Smooth muscle cell (in vitro differentiated cells): ENCODE measurements at regions not wholly inside any gene's neighbourhood (a gene's known extent, or its start where the extent isn't known, plus 50 kb on each side); places are given as distances from the start of the nearest gene placed in this dataset.

Experiments
- DNase-seq: peaks from one replicate; lab custom pipeline; 2025; ENCODE audit not compliant: unreplicated experiment; lab: John Stamatoyannopoulos, UW
- H2AFZ ChIP-seq: fragments of 200-600 bp; sonication (generic); 2 replicates; pipeline ENCODE4 v1.6.0; 2016; ENCODE audit warnings: antibody characterized with exemption, low read depth, mild to moderate bottlenecking
- H3F3A ChIP-seq: fragments of 200-600 bp; sonication (generic); 2 replicates; pipeline ENCODE4 v1.6.0; 2017; ENCODE audit warnings: antibody characterized with exemption, low read depth
- H3K27ac ChIP-seq: fragments of 200-600 bp; sonication (generic); 2 replicates; pipeline ENCODE4 v1.5.1; 2016; ENCODE audit warnings: low read depth, mild to moderate bottlenecking
- H3K27me3 ChIP-seq: fragments of 200-600 bp; sonication (generic); 2 replicates; pipeline ENCODE4 v1.6.1; 2016; ENCODE audit warnings: low read depth, mild to moderate bottlenecking
- H3K36me3 ChIP-seq: fragments of 200-600 bp; sonication (generic); 2 replicates; pipeline ENCODE4 v1.5.1; 2016; ENCODE audit warnings: low read depth
- H3K4me1 ChIP-seq: fragments of 200-600 bp; sonication (generic); 2 replicates; pipeline ENCODE4 v1.5.1; 2016; ENCODE audit warnings: low read depth
- H3K4me2 ChIP-seq: fragments of 200-600 bp; sonication (generic); 2 replicates; pipeline ENCODE4 v1.6.0; 2016; ENCODE audit warnings: mild to moderate bottlenecking
- H3K4me3 ChIP-seq: fragments of 200-600 bp; sonication (generic); 2 replicates; pipeline ENCODE4 v1.5.1; 2016; ENCODE audit warnings: mild to moderate bottlenecking
- H3K79me2 ChIP-seq: fragments of 200-600 bp; sonication (generic); 2 replicates; pipeline ENCODE4 v1.6.0; 2016; ENCODE audit warnings: low read depth, mild to moderate bottlenecking
- H3K9ac ChIP-seq: fragments of 200-600 bp; sonication (generic); 2 replicates; pipeline ENCODE4 v1.6.0; 2016; ENCODE audit warnings: low read depth
- H3K9me3 ChIP-seq: fragments of 200-600 bp; sonication (generic); replicated peaks from 2 replicates; pipeline ENCODE4 v1.5.1; 2016; ENCODE audit warnings: low read depth
- H4K20me1 ChIP-seq: fragments of 200-600 bp; sonication (generic); 2 replicates; pipeline ENCODE4 v1.6.0; 2016; ENCODE audit warnings: low read depth
- WGBS: methylation state at CpG from one replicate; pipeline ENCODE4 v1.1.7; 2016; ENCODE audit warnings: low lambda C conversion rate; 5-methylcytosine and 5-hydroxymethylcytosine counted together
- TF ChIP-seq, protein P1 (sequence below): fragments of 200-600 bp; sonication (generic); IDR thresholded peaks from 2 replicates; pipeline ENCODE4 v1.5.1; 2017; ENCODE audit warnings: borderline replicate concordance, mild to moderate bottlenecking, antibody characterized with exemption; ENCODE audit not compliant: insufficient read depth, poor library complexity, severe bottlenecking

DNA sequence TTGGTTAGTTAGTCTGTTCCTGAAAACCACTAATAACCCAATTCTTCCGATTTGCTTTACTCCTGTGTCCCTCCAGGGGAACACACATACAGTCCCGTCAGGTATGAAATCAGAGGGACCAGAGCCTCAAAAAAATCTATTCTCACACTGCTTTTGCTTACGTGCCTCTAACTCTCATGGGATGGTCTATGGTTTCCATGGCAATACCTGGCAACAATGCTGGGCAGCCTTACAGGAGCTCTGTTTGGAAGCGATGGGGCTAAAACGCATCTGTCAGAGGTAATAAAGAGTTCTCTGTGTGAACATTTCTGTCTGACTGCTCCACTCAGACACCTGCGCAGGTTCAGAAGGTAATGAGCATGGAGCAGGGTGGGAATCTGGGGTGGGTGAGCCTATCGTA lies 376.2 kb downstream of the GXYLT1 start:
- 92% methylated on average over 7 of the region's 7 CpGs for WGBS

GRCh38 chr12:41762691-41763090 lies 382.0 kb downstream of the GXYLT1 start:
- Histone ChIP-seq H2AFZ (no peak overlapping the region), H3K27me3 (no peaks in the 10 kb centered on the region), H3K4me3 (no peak overlapping the region), H3K4me2 (no peak overlapping the region), H4K20me1 (no peaks in the 10 kb centered on the region), H3K9ac (no peak overlapping the region), H3K79me2 (no peaks in the 10 kb centered on the region), H3K4me1 (no peaks in the 10 kb centered on the region), H3K27ac (no peak overlapping the region), H3F3A (no peaks in the 10 kb centered on the region), H3K36me3 (no peaks in the 10 kb centered on the region), H3K9me3 (peaks cover 3% of the 10 kb centered on the region)
- TF ChIP-seq, protein P1, sequence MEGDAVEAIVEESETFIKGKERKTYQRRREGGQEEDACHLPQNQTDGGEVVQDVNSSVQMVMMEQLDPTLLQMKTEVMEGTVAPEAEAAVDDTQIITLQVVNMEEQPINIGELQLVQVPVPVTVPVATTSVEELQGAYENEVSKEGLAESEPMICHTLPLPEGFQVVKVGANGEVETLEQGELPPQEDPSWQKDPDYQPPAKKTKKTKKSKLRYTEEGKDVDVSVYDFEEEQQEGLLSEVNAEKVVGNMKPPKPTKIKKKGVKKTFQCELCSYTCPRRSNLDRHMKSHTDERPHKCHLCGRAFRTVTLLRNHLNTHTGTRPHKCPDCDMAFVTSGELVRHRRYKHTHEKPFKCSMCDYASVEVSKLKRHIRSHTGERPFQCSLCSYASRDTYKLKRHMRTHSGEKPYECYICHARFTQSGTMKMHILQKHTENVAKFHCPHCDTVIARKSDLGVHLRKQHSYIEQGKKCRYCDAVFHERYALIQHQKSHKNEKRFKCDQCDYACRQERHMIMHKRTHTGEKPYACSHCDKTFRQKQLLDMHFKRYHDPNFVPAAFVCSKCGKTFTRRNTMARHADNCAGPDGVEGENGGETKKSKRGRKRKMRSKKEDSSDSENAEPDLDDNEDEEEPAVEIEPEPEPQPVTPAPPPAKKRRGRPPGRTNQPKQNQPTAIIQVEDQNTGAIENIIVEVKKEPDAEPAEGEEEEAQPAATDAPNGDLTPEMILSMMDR, result no peak
- 71% methylated on average over 3 of the region's 3 CpGs for WGBS
- DNase-seq, result no peak

More for the DNA sequence above, 376.2 kb downstream of the GXYLT1 start:
- no peaks in the 10 kb centered on the region for H3K27me3 ChIP-seq
- H4K20me1 ChIP-seq, result no peaks in the 10 kb centered on the region
- DNase-seq, result no peak
- no peak overlapping the region for H3K9ac ChIP-seq
- no peaks in the 10 kb centered on the region for H3K79me2 ChIP-seq
- H3K4me1 ChIP-seq, result no peaks in the 10 kb centered on the region
- no peak overlapping the region for H3K4me3 ChIP-seq
- no peaks in the 10 kb centered on the region for H3K9me3 ChIP-seq
- H3K4me2 ChIP-seq, result no peak overlapping the region
- no peaks in the 10 kb centered on the region for H3K36me3 ChIP-seq
- no peak overlapping the region for H2AFZ ChIP-seq
- no peak overlapping the region for H3K27ac ChIP-seq
- TF ChIP-seq, protein P1, result no peak
- H3F3A ChIP-seq, result no peaks in the 10 kb centered on the region

DNA sequence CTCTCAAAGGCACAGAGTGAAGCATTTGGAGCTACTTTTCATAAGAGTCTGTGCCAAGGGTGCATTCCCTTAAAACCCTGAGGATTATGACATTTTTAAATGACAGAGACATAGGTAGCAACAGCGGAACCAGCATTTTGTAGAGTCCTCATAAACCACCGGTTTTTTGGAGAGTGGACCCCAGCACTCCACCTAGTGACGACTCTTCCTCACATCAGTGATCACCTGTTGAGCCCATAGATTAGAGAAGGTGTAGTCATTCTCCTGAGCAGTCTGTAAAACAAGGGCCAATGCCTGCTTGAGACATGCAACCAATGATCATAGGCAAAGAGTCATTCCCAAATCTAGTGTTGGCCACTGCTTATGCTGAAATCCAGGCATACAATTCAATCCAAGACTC lies 399.1 kb downstream of the GXYLT1 start:
- 80% methylated on average over 3 of the region's 3 CpGs for WGBS
- H3K4me2 ChIP-seq, result no peak overlapping the region
- H3K36me3 ChIP-seq, result no peaks in the 10 kb centered on the region
- no peaks in the 10 kb centered on the region for H3K27me3 ChIP-seq
- no peak for DNase-seq
- no peaks in the 10 kb centered on the region for H3K4me1 ChIP-seq
- H2AFZ ChIP-seq, result no peak overlapping the region
- H3K9me3 ChIP-seq, result no peaks in the 10 kb centered on the region
- no peaks in the 10 kb centered on the region for H4K20me1 ChIP-seq
- H3F3A ChIP-seq, result no peaks in the 10 kb centered on the region
- no peak overlapping the region for H3K9ac ChIP-seq
- H3K79me2 ChIP-seq, result no peaks in the 10 kb centered on the region
- no peak overlapping the region for H3K27ac ChIP-seq
- TF ChIP-seq, protein P1, result no peak
- no peak overlapping the region for H3K4me3 ChIP-seq

GRCh38 chr12:41743835-41744234 lies 400.8 kb downstream of the GXYLT1 start:
- 88% methylated on average over 4 of the region's 4 CpGs for WGBS
- Histone ChIP-seq H3K27ac (no peak overlapping the region), H3K4me2 (no peak overlapping the region), H3K4me1 (no peaks in the 10 kb centered on the region), H3F3A (no peaks in the 10 kb centered on the region), H2AFZ (no peak overlapping the region), H3K27me3 (no peaks in the 10 kb centered on the region), H3K9me3 (no peaks in the 10 kb centered on the region), H3K36me3 (no peaks in the 10 kb centered on the region), H3K79me2 (no peaks in the 10 kb centered on the region), H4K20me1 (no peaks in the 10 kb centered on the region), H3K9ac (no peak overlapping the region), H3K4me3 (no peak overlapping the region)
- DNase-seq, result no peak
- TF ChIP-seq, protein P1, result no peak
